22Rv1 (cell line): ENCODE measurements at regions not wholly inside any gene's neighbourhood (a gene's known extent, or its start where the extent isn't known, plus 50 kb on each side); places are given as distances from the start of the nearest gene placed in this dataset.

Source experiments
- H3K27ac ChIP-seq: fragments of 450-650 bp; 2 replicates; pipeline ENCODE4 v1.5.1; 2017
- CTCF ChIP-seq: fragments of 450-650 bp; IDR thresholded peaks from 2 replicates; pipeline ENCODE4 v1.5.1; 2017; ENCODE audit warnings: mild to moderate bottlenecking
- ZFX ChIP-seq: fragments of 450-650 bp; IDR thresholded peaks from 2 replicates; pipeline ENCODE4 v1.6.1; 2017; ENCODE audit warnings: antibody characterized with exemption, borderline replicate concordance

DNA sequence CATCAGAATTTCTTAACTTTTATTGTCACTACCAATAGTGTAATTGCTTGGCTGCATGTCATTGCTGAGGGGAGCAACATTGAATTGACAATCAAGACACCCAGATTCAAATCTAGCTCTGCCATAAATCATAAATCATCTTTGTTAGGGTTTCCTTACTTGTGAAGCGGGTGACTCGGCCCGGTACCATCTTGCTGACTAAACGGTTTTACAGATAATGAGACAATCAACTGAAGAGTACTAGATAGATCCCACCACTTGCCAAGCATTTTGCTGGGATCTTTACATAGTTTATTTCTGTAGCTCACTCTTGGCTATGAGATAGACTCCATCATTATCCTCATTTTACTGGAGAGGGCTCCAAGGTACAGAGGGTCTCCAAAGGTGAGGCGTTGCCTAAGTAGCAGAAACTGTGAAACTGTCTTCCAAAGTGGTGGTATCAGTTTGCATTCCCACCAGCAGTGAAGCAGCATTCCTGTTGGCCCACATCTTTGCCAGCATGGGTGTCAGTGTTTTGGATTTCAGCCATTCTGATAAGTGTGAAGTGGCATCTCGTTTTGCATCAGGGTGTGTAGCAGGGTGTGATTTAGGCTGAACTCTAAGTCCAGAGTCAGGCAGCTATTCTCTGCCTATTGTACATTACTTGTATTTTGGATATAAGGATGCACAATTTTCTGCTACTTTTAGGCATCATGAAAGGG lies 168.7 kb upstream of the BMPER start:
- TF ChIP-seq CTCF = no peak
- TF ChIP-seq ZFX = no peak
- H3K27ac ChIP-seq = no peak overlapping the region

DNA sequence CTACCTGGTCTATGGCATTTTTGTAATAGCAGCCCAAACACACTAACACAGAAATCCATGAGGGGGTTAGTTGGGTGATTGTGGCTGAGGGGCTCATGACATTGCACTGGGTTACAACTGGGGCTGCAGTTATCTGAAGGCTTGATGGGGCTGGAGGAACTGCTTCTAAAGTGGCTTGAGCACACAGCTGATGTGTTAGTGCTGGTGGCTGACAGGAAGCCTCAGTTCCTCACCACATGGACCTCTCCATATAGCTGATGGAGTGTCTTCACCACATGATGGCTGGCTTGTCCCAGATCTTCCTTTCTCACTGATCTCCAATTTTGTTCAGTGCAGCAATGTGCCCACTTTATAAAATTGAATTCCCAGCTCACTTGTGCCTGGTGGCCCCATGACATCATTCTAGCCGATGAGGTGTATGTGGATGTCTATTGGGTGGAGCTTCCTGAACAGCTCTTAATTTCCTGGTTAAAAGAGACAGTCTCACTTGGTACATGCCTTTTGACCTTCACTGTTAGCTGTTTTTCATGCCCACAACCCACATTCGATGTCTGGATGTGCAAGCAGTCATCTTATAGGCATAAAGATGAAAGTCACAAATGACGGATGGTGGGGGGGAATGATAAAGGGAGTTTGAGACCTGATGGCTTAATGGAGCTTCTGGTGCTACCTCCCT lies 166.9 kb upstream of the BMPER start:
- no peak overlapping the region for H3K27ac ChIP-seq
- TF ChIP-seq ZFX = no peak
- no peak for TF ChIP-seq CTCF

GRCh38 chr7:33739286-33739685 lies 166.1 kb upstream of the BMPER start:
- H3K27ac ChIP-seq = no peak overlapping the region
- TF ChIP-seq CTCF = no peak
- no peak for TF ChIP-seq ZFX

DNA sequence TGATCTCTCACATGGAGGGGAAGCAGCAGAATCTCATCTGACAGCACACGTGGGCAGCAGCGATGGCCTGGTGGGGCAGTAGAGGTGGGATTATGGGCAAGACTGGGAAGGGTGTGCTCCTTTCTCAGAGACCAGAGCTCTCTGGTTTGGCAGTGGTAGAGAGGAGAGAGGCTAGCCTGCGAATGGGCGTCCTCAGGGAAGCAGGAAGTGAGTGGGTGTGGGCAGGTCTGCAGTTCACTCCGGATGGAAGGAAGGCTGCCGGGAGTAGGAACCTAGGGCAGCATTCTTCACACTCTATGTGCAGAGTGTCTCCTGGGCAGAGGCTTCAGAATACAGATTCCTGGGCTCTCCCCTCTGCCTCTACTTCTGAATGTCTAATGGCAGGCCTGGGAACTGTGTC lies 162.8 kb upstream of the BMPER start:
- no peak overlapping the region for H3K27ac ChIP-seq
- TF ChIP-seq ZFX = no peak
- TF ChIP-seq CTCF = no peak

- TF ChIP-seq ZFX (no peak), CTCF (no peak)
- no peak overlapping the region for H3K27ac ChIP-seq
Measured at GRCh38 chr7:33742999-33743587, 162.2 kb upstream of the BMPER start.

GRCh38 chr7:33743594-33743993 lies 161.7 kb upstream of the BMPER start:
- no peak for TF ChIP-seq ZFX
- no peak for TF ChIP-seq CTCF
- H3K27ac ChIP-seq = no peak overlapping the region

DNA sequence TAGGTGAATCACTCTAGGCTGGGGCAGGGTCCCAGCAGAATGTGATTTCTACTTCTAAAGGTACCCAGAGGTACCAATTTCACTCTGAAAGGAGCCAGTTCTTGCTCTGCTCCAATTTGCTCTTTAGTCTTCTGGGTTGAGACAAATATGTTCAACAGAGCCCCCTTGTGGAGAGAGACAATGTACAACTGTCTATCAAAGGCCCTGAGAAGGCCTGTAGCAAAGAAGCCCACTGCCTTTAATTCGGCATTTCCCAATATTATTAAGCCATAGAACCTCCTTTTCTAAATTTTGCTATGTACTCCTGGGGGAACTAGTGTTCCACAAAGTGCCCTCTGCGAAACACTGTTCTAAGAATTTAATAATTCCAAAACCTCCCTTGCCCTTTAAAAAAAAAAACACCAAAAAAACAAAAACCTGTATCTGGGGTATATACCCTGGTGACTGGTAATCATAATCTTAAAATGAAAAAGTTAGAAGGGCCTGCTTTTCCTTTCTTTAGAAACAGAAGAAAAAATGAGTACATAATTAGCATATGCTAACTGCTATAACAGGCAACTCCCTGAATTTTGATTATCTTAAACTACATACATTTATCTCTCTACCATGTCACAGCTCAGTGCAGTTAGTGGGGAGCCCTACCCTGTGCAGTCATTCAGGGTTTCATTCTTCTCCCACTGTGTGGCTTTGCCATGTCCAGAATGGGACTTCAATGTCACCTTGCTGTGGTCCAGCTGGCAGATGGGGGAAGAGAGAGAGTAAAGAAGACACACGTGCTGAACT lies 160.9 kb upstream of the BMPER start:
- H3K27ac ChIP-seq = no peak overlapping the region
- TF ChIP-seq ZFX = no peak
- TF ChIP-seq CTCF = peak; percentile 68
